HG03575 (cell line): ENCODE measurements at regions not wholly inside any gene's neighbourhood (a gene's known extent, or its start where the extent isn't known, plus 50 kb on each side); places are given as distances from the start of the nearest gene placed in this dataset.

Experiments used
- ATAC-seq: cut with Tn5 transposase; IDR thresholded peaks from one replicate; pipeline ENCODE4 v1.9.1; 2021; ENCODE audit not compliant: unreplicated experiment, insufficient number of reproducible peaks, low FRiP score; ENCODE audit errors: extremely low read depth

GRCh38 chr3:17810759-17811158 lies 68.3 kb upstream of the TBC1D5 start:
- no peak for ATAC-seq

- no peak for ATAC-seq
These were observed 66.6 kb upstream of the TBC1D5 start for GRCh38 chr3:17808994-17809393.

- ATAC-seq: no peak
These were observed 64.4 kb upstream of the TBC1D5 start for GRCh38 chr3:17806876-17807275.

- ATAC-seq: no peak
These were observed 63.8 kb upstream of the TBC1D5 start for GRCh38 chr3:17806201-17806600.

GRCh38 chr3:17805461-17805940 lies 63.1 kb upstream of the TBC1D5 start:
- no peak for ATAC-seq

- ATAC-seq: no peak
These were observed 60.5 kb upstream of the TBC1D5 start for GRCh38 chr3:17802950-17803349.

- no peak for ATAC-seq
These were observed 58.7 kb upstream of the TBC1D5 start for GRCh38 chr3:17801131-17801530.

GRCh38 chr3:17800232-17800631 lies 57.8 kb upstream of the TBC1D5 start:
- no peak for ATAC-seq

- ATAC-seq: no peak
These were observed 56.9 kb upstream of the TBC1D5 start for GRCh38 chr3:17799312-17799711.

- ATAC-seq: no peak
These were observed 55.6 kb upstream of the TBC1D5 start for GRCh38 chr3:17798000-17798399.

- no peak for ATAC-seq
These were observed 53.3 kb upstream of the TBC1D5 start for GRCh38 chr3:17795711-17796110.

- ATAC-seq: no peak
These were observed 52.8 kb upstream of the TBC1D5 start for GRCh38 chr3:17795280-17795679.

- ATAC-seq: no peak
These were observed 51.2 kb upstream of the TBC1D5 start for GRCh38 chr3:17793542-17794195.
